ENCODE measurements at regions not wholly inside any gene's neighbourhood (a gene's known extent, or its start where the extent isn't known, plus 50 kb on each side); places are given as distances from the start of the nearest gene placed in this dataset.
A peak's percentile ranks its signal among the peaks of the same experiment; 100 is the strongest.
"Not testable (repeated sequence)": the region's sequence is repeated elsewhere in the genome, so short reads cannot be mapped to it uniquely, and the experiment has no call there.

DNA sequence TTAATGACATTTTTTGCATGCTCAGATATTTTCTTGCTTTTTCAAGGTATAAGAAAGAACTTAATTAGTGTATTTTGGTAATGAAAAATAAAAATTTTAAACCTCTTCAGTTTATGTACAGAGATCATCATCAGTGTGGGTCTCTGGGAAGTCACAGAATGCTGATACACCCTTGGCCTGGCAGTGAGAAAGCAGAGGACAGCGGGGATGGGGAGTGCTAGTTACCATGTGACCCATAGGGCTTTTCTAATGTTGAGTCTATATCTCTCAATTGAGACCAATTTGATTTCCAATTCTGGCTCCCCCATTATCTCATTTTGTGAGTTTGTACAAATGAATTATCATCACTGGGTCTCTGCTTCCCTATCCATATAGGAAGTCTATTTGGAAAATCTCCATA is 305.7 kb downstream of the CYRIA start:
- no peak for DNase-seq (ENCODE audit: low read depth, low spot score)
- no peak overlapping the region for H3K4me3 ChIP-seq (ENCODE audit: low read length)

DNA sequence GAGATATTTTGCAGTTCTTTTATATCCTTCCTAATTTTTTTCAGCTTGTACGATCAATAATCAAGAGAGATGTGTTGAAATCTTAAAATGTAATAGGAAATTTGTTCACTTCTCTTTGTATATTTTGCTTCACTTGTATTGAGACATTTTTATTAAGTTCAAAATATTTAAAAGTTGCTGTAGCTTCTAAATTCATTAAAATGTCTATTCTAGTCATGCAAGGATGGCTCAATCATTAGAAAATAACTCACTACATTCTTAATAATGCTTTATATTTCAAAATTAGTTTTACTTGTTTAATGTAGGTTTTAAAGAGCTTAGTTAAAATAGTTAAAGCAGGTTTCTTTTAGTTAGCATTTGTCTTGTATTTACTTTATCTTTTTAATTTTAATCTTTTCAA is 308.4 kb downstream of the CYRIA start:
- H3K4me3 ChIP-seq (ENCODE audit: low read length): no peak overlapping the region
- DNase-seq (ENCODE audit: low read depth, low spot score): no peak

DNA sequence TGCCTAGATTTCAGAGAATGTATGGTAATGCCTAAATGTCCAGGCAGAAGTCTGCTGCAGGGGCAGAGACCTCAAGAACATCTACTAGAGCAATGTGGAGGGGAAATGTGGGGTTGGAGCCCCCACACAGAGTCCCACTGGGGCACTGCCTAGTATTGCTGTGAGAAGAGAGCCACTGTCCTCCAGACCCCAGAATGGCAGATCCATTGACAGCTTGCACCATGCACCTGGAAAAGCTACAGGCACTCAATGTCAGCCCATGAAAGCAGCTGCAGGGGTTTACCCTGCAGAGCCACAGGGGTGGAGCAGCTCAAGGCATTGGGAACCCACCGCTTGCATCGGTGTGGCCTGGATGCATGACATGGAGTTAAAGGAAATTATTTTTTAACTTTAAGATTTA is 314.1 kb downstream of the CYRIA start:
- DNase-seq (ENCODE audit: low read depth, low spot score): no peak

DNA sequence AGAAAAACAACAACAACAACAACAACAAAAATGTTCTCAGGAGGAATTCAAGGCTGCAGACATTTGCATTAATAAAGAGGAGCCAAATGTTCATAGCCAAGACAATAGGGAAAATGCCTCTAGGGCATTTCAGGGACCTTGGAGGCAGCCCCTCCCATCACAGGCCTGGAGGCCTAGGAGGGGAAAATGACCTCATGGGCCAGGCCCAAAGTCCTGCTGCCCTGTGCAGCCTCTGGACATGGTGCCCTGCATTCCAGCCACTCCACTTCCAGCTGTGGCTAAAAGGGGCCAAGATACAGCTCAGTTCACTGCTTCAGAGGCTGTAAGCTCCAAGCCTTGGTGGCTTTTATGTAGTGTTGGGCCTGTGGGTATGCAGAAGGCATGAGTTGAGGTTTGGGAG is 314.5 kb downstream of the CYRIA start:
- H3K4me3 ChIP-seq (ENCODE audit: low read length): no peak overlapping the region
- DNase-seq (ENCODE audit: low read depth, low spot score): no peak

More for the DNA sequence above, 314.1 kb downstream of the CYRIA start:
- no peak overlapping the region for H3K4me3 ChIP-seq (ENCODE audit: low read length)

DNA sequence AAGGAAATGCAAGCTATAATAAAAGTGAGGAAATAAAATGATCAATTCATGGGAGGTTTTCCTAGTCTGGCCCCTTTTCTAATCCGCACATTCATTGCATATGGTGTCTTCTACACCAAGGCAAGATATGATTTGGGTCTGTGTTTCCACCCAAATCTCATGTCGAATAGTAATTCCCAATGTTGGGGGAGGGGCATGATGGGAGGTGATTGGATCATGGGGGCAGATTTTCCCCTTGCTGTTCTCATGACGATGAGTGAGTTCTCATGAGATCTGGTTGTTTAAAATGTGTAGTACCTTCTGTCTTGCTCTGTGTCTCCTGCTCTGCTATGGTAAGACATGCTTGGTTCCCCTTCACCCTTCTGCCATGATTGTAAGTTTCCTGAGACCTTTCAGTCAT is 315.4 kb downstream of the CYRIA start:
- no peak overlapping the region for H3K4me3 ChIP-seq (ENCODE audit: low read length)
- no peak for DNase-seq (ENCODE audit: low read depth, low spot score)

DNA sequence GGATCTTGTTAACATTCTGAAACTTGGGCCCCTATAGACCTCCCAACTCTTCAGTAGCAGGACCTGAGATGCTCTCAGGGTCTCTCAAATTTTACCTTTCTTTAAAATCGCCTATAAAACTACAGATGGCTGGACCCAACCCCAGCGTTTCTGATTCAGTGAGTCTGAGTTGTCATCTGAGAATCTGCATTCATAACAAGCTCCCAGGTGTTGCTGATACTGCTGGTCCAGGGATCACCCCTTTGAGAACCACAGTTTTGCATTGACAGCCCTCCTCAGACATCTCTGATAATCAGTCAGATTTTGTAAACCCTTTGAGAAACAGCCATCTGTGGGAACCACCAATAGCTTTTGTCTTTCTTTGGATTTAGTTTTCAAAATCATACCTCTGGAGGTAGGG is 315.8 kb downstream of the CYRIA start:
- no peak for DNase-seq (ENCODE audit: low read depth, low spot score)
- H3K4me3 ChIP-seq (ENCODE audit: low read length): no peak overlapping the region

DNA sequence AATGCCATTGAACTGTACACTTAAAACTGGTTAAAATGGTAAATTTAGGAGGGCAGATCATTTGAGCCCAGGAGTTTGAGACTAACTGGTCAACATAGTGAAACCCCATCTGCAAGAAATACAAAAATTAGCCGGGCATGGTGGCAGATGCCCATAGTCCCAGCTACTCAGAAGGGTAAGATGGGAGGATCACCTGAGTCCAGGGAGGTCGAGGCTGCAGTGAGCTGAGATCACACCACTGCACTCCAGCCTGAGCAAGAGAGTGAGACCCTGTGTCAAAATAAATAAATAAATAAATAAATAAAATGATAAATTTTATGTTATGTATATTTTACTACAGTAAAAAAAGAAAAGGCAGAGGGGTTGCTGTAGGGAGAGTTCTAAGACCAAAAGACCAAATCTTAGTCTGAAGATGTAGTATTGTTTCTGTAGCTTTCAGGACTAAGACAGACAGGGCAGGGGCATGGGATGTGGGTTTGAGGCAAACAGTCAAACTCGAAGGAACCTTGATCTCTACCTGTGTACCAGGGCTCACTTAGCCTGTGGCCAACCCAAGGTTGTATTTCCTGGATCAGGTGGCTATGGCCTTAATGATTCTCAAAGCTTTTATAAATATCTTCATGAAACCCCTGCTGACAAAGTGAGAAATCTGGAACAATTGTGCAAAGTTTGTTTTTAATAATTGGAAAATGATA is 316.7 kb downstream of the CYRIA start:
- peak; percentile 74 for DNase-seq (ENCODE audit: low read depth, low spot score)
- no peak overlapping the region for H3K4me3 ChIP-seq (ENCODE audit: low read length)

DNA sequence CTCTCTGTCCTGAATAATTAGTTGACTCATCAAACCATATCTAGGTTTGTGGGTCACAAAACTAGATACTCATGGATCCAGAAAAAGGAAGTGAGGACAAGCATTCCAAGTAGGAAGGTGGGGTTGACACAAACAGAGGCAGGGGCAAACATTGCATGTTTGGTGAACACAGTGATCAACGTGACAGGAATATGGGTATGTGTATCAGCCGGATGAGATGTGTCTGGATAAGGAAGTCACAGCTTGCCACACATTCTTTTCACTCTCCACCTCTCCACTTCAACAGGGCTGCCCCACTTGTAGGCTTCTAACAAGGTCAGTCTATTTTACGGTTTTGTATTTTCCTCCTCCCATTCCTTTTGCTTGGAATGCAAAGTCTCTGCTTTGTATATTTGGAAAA is 319.0 kb downstream of the CYRIA start:
- DNase-seq (ENCODE audit: low read depth, low spot score): no peak
- no peak overlapping the region for H3K4me3 ChIP-seq (ENCODE audit: low read length)

DNA sequence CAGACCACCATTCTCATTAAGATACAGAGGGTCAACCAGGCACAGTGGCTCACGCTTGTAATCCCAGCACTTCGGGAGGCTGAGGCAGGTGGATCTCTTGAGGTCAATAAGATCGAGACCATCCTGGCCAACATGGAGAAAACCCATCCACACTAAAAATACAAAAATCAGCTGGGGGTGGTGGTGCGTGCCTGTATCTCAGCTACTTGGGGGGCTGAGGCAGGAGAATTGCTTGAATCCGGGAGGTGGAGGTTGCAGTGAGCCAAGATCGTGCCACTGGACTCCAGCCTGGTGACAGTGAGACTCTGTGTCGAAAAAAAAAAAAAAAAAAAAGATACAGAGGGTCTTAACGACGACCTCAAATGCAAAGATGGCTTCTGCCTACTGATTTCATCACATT is 320.4 kb downstream of the CYRIA start:
- DNase-seq (ENCODE audit: low read depth, low spot score); H3K4me3 ChIP-seq (ENCODE audit: low read length): not testable (repeated sequence)

DNA sequence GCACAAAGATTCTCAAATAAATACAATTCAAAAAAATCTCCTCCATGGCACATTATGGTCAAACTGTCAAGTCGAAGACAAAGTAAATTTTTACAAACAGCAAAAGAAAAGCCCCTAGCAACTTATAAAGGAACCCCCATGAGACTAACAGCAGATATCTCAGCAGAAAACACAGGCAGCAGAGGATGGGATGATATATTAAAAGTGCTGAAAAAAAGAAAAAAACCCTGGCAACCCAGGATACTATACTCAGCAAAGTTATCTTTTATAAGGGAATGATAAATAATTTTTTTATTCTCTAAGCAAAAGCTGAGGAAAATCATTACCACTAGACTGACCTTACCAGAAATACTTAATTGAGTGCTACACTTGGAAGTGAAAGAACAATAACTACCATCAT is 326.4 kb downstream of the CYRIA start:
- no peak overlapping the region for H3K4me3 ChIP-seq (ENCODE audit: low read length)
- no peak for DNase-seq (ENCODE audit: low read depth, low spot score)

DNA sequence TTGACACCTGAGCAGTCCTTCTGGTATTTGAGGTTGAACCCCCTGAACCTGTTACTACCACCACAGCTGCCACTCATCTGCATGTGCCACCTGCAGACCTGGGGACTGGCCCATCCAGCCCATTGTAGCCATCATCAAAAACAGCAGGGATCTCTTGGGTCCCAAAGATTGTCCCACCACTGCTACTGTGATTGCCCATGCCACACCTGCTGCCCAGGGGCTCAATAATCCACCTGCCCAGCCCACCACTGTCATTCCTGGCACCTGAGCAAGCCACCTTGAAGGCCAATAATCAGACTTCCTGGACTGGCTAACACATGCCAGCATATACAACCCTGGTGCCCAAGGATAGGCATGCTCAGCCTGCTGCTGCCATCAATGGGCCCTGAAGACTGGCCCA is 327.6 kb downstream of the CYRIA start:
- no peak overlapping the region for H3K4me3 ChIP-seq (ENCODE audit: low read length)

DNA sequence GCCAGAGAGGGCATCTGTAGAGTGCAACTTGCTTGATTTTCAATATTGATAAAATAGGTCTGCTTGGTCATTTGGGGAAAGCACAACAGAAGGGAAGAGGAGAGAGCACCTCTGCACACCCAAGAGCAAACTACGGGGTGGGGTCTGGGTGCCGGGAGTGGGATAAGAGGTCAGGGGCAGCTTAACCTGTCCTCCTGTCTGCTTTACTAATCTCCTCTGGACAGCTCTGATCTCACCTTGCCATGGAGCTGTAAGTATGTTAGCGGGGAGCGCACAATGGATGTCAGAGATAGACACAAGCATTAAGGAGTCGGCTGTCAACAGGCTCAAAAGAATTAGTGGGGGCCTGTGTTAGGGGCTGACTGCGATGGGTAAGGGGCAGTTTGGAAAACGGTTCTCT is 328.7 kb downstream of the CYRIA start:
- no peak for DNase-seq (ENCODE audit: low read depth, low spot score)

More for the DNA sequence above, 327.6 kb downstream of the CYRIA start:
- no peak for DNase-seq (ENCODE audit: low read depth, low spot score)

DNA sequence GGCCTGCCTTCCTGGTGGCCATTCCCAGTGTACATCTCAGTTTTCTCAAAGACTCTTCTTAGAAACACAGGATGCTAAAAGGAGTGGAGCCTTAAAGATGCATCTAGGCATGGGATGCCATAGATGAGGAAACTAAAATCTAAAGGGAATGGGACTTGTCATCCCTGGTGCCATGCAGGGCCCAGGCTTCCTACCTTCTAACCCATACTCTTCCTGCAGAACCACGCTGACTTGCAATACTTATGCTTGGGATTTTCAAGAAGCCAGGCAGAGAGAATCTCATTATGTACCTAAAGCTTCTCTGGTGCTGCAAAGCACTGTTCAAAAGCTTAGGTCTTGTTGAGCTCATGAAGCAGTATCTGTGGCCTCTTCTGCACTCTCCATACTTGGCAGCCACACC is 329.1 kb downstream of the CYRIA start:
- H3K4me3 ChIP-seq (ENCODE audit: low read length): no peak overlapping the region
- no peak for DNase-seq (ENCODE audit: low read depth, low spot score)

More for the DNA sequence above, 328.7 kb downstream of the CYRIA start:
- no peak overlapping the region for H3K4me3 ChIP-seq (ENCODE audit: low read length)

DNA sequence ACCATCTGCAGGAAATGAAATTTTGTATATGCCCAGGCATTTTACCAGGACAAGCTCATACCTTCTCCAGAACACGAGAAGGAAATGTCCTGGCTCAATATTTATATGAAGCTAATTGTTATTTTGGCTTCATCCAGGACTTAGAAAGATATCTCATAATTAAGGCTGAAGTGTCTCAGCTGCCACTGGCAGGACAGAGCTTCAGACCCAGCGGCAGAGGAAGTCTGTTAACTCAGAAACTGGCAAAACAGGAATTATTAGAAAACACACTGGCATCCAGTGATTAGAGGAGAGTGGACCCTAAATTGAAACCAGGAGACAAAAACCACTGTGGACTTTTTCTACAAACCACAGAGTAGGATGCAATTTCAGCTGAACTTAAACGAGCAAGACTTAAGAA is 329.7 kb downstream of the CYRIA start:
- H3K4me3 ChIP-seq (ENCODE audit: low read length): no peak overlapping the region
- DNase-seq (ENCODE audit: low read depth, low spot score): no peak

DNA sequence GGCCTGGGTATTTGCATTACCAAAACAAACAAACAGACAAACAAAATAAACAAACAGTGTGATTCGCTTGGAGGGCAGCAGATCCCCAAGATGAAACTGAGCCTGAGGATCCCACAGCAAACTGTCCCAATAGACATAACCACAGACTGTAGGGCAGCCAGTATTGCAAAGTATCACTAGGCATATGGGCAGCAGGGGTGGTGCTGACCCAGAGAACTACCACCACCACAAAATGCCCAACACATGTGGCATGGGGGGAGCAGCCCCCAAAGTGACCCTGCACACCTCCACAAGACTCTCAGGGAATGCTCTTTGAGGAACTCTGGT is 330.1 kb downstream of the CYRIA start:
- no peak for DNase-seq (ENCODE audit: low read depth, low spot score)
- no peak overlapping the region for H3K4me3 ChIP-seq (ENCODE audit: low read length)

DNA sequence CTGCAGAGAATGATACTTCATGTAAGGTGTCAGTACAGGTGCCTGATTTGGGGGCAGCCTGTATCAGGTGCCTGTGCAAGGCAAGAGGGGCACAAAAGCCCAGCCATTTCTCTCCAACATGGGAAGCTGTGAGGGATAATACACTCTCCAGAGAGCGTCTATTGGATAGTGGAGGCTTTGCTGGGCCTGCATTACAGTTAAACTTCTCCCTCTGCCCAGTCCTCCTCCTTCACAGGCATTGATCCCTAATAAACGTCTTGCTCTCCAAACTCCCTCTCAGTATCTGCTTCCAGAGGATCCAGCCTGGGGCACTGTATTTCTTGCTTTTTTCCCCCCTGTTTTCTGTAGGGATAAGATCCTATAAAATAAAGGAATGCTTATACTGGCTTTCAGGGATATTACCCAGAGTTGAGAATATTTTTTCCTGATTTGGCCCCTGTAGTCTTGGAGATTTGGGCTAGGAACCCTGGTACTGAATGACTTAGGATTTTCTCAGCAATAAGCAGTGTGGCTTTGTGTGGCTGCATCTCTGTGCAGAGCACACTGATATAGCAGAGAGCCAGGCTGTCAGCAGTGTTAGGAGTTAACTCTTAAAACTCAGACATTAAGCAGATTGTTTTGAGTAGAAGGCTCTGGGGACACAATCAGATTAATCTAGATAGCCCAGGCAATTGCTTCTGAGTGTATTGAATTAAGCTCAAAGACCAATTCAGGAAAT is 330.6 kb downstream of the CYRIA start:
- no peak for DNase-seq (ENCODE audit: low read depth, low spot score)
- no peak overlapping the region for H3K4me3 ChIP-seq (ENCODE audit: low read length)

DNA sequence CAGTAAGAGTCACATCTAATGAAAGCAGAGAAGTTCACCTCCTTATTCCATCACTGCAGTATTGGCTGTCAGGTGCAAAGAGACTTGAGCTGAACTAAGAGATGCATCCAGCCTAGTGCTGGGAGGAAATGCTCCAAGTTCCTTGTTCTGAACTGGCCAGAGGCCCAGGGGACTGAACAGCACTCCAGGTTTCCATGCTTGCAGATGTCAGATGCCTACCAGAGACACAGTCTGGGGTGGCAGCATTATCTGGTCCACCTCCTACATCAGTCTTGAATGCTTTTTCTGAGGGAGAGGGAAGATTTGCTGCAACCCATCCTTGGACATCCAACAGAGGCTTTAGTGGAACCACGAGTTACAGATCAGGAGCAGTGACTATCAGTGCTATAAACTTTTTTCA is 331.3 kb downstream of the CYRIA start:
- DNase-seq (ENCODE audit: low read depth, low spot score): no peak
- no peak overlapping the region for H3K4me3 ChIP-seq (ENCODE audit: low read length)

DNA sequence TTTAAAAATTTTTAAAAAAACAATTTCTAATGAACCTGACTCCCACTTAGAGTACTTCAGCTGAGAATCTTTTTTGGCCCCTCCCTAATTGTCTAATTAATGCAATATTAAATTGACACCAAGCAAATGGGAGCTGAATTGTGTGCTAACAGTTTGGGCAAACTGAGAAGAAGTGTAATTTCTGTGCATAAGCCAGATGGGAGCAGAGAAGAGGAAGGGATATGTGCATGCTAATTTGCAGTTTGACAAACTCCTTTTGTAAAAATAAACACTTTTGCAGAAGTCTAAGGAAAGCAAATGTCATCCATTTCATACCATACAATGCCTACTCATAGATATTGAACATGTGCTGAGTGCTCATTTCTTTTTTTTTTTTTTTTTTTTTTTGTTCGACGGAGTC is 332.0 kb downstream of the CYRIA start:
- no peak for DNase-seq (ENCODE audit: low read depth, low spot score)
- no peak overlapping the region for H3K4me3 ChIP-seq (ENCODE audit: low read length)

DNA sequence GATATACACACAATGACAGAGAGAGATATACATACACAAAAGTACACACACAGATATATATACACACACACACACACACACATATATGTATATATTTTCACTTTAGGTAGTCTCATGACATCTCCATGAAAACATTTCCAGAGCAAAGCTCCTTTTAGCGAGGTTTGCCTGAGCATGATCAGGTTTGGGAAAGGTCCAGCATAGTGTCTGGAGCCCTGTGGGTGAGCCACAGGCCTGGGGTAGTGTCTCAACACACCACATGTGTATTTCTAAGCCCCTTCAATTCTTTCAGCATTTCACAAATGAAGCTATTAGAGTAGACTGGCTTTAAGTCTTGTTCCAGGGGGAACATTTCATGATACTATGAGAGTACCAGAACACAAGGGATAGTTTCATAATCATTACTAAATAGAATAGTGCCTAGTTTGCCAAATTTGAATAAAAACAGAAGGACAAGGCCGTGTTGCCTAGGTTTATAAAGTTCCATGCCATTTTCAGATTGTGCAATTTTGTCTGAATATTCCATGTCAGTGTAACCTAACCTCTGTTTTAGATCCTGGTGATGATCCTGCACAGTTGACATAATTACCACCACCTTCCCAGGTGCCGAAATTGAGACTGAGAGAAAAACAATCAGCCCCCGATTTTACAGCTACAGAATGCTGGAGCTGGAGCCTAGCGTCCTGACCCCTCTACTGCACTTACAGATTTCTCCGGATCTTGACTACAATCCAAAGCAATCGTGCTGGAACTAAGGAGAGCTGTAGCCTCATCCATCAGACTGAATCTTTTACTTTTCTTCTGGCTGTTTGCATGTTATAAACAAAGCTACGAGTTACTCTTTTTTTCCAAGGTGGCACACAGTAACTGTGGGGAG is 332.7 kb downstream of the CYRIA start:
- no peak overlapping the region for H3K4me3 ChIP-seq (ENCODE audit: low read length)
- no peak for DNase-seq (ENCODE audit: low read depth, low spot score)

DNA sequence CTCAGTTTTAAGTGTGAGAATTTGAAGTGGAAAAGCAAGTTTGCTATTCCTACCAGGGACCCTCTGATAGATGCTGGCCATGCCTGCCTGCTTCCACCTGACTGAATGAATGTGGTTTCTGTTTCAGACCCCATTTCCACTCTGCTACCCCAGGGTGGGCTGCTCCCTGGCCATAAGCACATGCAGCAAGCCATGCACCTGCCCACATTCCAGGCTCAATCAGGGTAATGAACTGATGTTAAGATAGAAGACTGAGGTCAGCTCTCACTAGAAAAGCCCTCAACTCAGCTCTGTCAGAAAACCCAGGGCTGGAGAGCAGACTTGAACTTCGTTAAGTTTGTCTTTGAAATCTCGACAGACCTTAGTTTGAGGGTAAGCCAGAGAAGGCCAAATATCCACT is 333.9 kb downstream of the CYRIA start:
- no peak overlapping the region for H3K4me3 ChIP-seq (ENCODE audit: low read length)

More for the DNA sequence above, 333.9 kb downstream of the CYRIA start:
- no peak for DNase-seq (ENCODE audit: low read depth, low spot score)

All from Jurkat, Clone E6-1 (cell line).